HEK293T (cell line): ENCODE measurements at regions not wholly inside any gene's neighbourhood (a gene's known extent, or its start where the extent isn't known, plus 50 kb on each side); places are given as distances from the start of the nearest gene placed in this dataset.
"Not testable (repeated sequence)": the region's sequence is repeated elsewhere in the genome, so short reads cannot be mapped to it uniquely, and the experiment has no call there.

Experiments used
- ELF4 ChIP-seq: fragments of 450-650 bp; IDR thresholded peaks from 2 replicates; pipeline ENCODE4 v1.6.1; 2017; ENCODE audit warnings: antibody characterized with exemption
- FOXA1 ChIP-seq: fragments of 450-650 bp; IDR thresholded peaks from 2 replicates; pipeline ENCODE4 v1.6.1; 2016; ENCODE audit warnings: mild to moderate bottlenecking
- HDGF ChIP-seq: fragments of 450-650 bp; IDR thresholded peaks from 2 replicates; pipeline ENCODE4 v1.6.1; 2017; ENCODE audit warnings: antibody characterized with exemption, borderline replicate concordance
- LEF1 ChIP-seq: fragments of 450-650 bp; IDR thresholded peaks from 2 replicates; pipeline ENCODE4 v1.6.1; 2017; ENCODE audit warnings: mild to moderate bottlenecking, borderline replicate concordance
- SUZ12 ChIP-seq: fragments of 450-650 bp; IDR thresholded peaks from 2 replicates; pipeline ENCODE4 v1.6.1; 2016; ENCODE audit warnings: mild to moderate bottlenecking
- ZNF384 ChIP-seq: fragments of 450-650 bp; IDR thresholded peaks from 2 replicates; pipeline ENCODE4 v1.6.1; 2016

DNA sequence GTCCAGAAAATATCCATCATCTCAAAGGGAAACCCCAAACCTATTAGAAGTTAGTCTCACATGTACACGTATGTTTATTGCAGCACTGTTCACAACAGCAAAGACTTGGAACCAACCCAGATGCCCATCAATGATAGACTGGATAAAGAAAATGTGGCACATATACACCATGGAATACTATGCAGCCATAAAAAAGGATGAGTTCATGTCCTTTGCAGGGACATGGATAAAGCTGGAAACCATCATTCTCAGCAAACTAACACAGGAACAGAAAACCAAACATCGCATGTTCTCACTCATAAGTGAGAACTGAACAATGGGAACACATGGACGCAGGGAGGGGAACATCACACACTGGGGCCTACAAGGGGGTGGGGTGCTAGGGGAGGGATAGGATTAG, 79.9 kb upstream of the UXT start:
- TF ChIP-seq ZNF384, ELF4, HDGF, SUZ12, LEF1, FOXA1: not testable (repeated sequence)
